ENCODE measurements at regions not wholly inside any gene's neighbourhood (a gene's known extent, or its start where the extent isn't known, plus 50 kb on each side); places are given as distances from the start of the nearest gene placed in this dataset.

DNA sequence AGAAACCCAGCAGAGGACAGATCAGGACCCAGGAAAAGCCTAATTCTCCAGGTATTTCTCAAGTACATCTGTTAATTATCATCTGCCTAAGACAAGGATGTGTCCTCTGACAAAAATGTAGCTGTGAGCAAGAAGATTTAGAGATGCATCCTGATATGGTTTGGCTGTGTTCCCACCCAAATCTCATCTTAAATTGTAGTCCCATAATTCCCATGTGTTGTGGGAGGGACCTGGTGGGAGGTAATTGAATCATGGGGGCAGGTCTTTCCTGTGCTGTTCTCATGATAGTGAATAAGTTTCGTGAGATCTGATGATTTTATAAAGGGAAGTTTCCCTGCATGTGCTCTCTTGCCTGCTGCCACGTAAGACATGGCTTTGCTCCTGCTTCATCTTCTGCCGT, 381.8 kb downstream of the BUD13 start:
- no peaks in the 10 kb centered on the region for H3K4me1 ChIP-seq
- DNase-seq: no peak
- no peak overlapping the region for H3K27ac ChIP-seq
- peaks cover 0 to 4% of the 10 kb centered on the region in 2 donors for H3K27me3 ChIP-seq
- TF ChIP-seq, protein P1, sequence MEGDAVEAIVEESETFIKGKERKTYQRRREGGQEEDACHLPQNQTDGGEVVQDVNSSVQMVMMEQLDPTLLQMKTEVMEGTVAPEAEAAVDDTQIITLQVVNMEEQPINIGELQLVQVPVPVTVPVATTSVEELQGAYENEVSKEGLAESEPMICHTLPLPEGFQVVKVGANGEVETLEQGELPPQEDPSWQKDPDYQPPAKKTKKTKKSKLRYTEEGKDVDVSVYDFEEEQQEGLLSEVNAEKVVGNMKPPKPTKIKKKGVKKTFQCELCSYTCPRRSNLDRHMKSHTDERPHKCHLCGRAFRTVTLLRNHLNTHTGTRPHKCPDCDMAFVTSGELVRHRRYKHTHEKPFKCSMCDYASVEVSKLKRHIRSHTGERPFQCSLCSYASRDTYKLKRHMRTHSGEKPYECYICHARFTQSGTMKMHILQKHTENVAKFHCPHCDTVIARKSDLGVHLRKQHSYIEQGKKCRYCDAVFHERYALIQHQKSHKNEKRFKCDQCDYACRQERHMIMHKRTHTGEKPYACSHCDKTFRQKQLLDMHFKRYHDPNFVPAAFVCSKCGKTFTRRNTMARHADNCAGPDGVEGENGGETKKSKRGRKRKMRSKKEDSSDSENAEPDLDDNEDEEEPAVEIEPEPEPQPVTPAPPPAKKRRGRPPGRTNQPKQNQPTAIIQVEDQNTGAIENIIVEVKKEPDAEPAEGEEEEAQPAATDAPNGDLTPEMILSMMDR (IDR thresholded peaks at IDR 0.05): no peak
- no peaks in the 10 kb centered on the region for H3K36me3 ChIP-seq
- H3K4me3 ChIP-seq: no peak overlapping the region
- peaks cover 2 to 11% (median 6%) of the 10 kb centered on the region in 3 donors for H3K9me3 ChIP-seq
- intact Hi-C loops (cut with DNase I; ENCODE audit: low total_unique reads): no loop called here

DNA sequence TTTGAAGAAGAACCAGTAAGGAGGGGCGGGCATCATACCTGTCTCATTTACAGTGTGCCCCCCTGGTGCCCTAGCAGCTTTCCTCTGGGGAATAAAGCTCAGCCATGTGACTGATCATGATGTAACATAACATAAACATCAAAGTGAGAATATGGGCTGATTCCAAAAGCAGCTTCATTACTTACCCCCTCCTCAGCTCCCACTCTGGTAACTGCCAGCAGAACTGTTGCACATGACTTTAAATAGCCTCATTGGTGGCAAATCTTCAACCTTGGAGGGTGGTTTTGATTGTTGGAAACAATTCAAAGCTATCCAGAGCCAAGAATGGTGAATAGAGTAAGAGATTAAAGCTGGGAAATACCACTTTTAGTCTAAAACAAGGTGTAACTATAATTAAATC, 384.6 kb downstream of the BUD13 start:
- no peaks in the 10 kb centered on the region for H3K4me1 ChIP-seq
- peaks cover 0 to 3% of the 10 kb centered on the region in 2 donors for H3K27me3 ChIP-seq
- DNase-seq: no peak
- H3K4me3 ChIP-seq: no peak overlapping the region
- TF ChIP-seq, protein P1 (IDR thresholded peaks at IDR 0.05): no peak
- peaks cover 0 to 1% (median under 1%) of the 10 kb centered on the region in 3 donors for H3K9me3 ChIP-seq
- intact Hi-C loops (cut with DNase I; ENCODE audit: low total_unique reads): no loop called here
- H3K36me3 ChIP-seq: no peaks in the 10 kb centered on the region
- H3K27ac ChIP-seq: no peak overlapping the region

DNA sequence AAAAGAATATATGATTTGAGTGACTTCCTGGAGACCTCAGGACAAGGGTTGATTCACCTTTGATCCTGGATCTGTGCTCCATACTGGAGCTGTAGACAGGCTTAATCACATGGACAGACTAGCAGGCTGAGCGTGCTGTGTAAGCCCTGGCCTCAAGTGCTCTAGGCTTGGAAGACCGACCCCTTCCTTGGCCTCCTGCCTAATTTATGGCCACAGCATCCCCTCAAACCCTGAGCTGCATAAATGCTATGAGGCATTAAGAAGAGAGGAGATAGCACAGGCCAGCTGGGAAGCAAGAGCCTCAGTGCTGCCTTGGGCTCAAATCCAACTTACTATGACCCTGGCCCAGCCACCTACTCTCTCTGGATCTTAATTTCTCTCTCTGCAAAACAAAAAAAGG, 385.1 kb downstream of the BUD13 start:
- no peak for DNase-seq
- H3K4me3 ChIP-seq: no peak overlapping the region
- H3K27me3 ChIP-seq: peaks cover 0 to 3% of the 10 kb centered on the region in 2 donors
- H3K4me1 ChIP-seq: no peaks in the 10 kb centered on the region
- no peaks in the 10 kb centered on the region for H3K36me3 ChIP-seq
- no peaks in the 10 kb centered on the region for H3K9me3 ChIP-seq
- intact Hi-C loops (cut with DNase I; ENCODE audit: low total_unique reads): no loop called here
- TF ChIP-seq, protein P1 (IDR thresholded peaks at IDR 0.05): no peak
- no peak overlapping the region for H3K27ac ChIP-seq

DNA sequence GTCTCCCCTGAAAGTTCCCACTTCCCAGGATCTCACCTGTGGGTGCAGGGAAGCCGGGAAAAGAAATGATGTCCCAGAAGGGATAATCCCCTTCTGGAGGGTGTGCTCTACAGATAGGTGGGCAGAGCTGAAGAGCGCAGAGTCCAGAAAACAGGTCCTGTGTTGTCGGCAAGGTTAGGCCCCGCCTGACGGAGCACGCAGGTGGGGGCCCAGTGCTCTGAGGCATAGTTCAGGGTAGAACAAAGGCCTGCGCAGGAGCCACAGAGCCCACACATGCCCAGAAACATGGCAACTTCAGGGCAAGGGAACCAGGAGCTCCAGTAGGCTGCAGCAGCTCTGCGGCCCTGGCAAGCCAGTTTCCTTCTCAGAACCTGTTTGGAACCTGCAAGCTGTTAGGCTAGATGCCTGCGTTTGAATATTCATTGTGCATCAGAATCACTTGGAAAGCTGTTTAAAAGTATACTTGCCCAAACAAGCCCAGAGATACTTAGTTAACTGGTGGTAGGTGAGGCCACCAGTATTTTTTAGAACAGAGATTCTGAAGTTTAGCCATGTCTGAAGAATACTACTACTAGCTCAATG, 386.6 kb downstream of the BUD13 start:
- DNase-seq: no peak
- TF ChIP-seq, protein P1 (IDR thresholded peaks at IDR 0.05): no peak
- Histone ChIP-seq H3K4me1 (no peaks in the 10 kb centered on the region), H3K27ac (no peak overlapping the region), H3K27me3 (peaks cover 0 to 3% of the 10 kb centered on the region in 2 donors), H3K36me3 (no peaks in the 10 kb centered on the region), H3K4me3 (no peak overlapping the region), H3K9me3 (no peaks in the 10 kb centered on the region)
- intact Hi-C loops (cut with DNase I; ENCODE audit: low total_unique reads): no loop called here

DNA sequence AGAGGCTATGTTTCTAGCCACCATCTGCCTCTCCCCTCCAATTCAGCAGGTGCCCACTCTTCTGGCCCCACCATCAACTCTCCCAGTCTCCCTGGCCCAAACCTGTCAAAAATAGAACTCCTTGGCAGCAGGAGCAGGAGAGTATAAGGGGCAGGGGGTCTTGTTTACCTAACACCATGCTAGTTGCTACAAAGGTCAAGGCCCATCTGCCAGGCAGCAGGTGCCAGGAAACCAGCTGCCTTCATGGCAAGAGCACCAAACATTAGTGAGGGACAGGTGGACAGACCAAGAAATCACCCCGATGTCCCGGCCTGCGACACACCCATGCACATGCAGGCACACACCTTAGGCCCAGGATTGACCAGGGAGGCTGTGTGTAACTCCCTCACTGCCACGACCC, 387.9 kb downstream of the BUD13 start:
- TF ChIP-seq, protein P1 (IDR thresholded peaks at IDR 0.05): no peak
- no peaks in the 10 kb centered on the region for H3K36me3 ChIP-seq
- H3K4me3 ChIP-seq: no peak overlapping the region
- no peaks in the 10 kb centered on the region for H3K9me3 ChIP-seq
- no peak for DNase-seq
- H3K27me3 ChIP-seq: peaks cover 0 to 5% of the 10 kb centered on the region in 2 donors
- H3K27ac ChIP-seq: no peak overlapping the region
- H3K4me1 ChIP-seq: no peaks in the 10 kb centered on the region
- intact Hi-C loops (cut with DNase I; ENCODE audit: low total_unique reads): no loop called here

DNA sequence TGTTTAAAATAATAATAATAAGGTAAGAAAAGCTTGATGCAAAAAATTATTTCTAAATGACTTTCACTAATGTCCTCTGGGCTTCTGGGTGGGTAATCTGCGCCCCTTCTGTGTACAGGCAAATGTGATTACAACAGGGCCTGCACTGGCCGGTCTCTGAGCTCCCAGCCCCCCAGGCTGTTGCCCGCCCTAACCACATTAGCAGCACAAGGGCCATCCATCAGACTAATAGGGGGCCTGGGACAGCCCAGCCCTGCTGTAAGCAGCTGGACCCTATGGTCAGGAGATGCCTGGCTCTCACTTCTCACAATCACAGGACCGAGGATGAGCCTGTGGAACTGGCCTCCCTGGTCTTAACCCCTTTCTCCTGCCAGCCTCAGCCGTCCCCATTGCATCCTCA, 388.4 kb downstream of the BUD13 start:
- intact Hi-C loops (cut with DNase I; ENCODE audit: low total_unique reads): no loop called here
- TF ChIP-seq, protein P1 (IDR thresholded peaks at IDR 0.05): no peak
- DNase-seq: no peak
- Histone ChIP-seq H3K27me3 (peaks cover 0 to 5% of the 10 kb centered on the region in 2 donors), H3K27ac (no peak overlapping the region), H3K36me3 (no peaks in the 10 kb centered on the region), H3K4me1 (no peaks in the 10 kb centered on the region), H3K4me3 (no peak overlapping the region), H3K9me3 (no peaks in the 10 kb centered on the region)
